Lower lobe of right lung (tissue), 2 donors: ENCODE measurements at regions not wholly inside any gene's neighbourhood (a gene's known extent, or its start where the extent isn't known, plus 50 kb on each side); places are given as distances from the start of the nearest gene placed in this dataset.

ENCODE experiments used
- ATAC-seq, 2 donors: fragments of 200-7000 bp; cut with Tn5 transposase; one replicate each; pipeline ENCODE4 v1.9.1; 2020 to 2022; ENCODE audit warnings: mild to moderate bottlenecking in 2 of 2, moderate library complexity in 2 of 2
- DNase-seq: peaks from one replicate; pipeline ENCODE4 v3.0.0-alpha.2; 2020
- H3K27ac ChIP-seq: fragments of 200-600 bp; one replicate; pipeline ENCODE4 v1.8.0; 2022
- H3K27me3 ChIP-seq: fragments of 200-600 bp; one replicate; pipeline ENCODE4 v1.8.0; 2022; ENCODE audit warnings: low read depth
- H3K36me3 ChIP-seq: fragments of 200-600 bp; one replicate; pipeline ENCODE4 v1.8.0; 2022; ENCODE audit warnings: mild to moderate bottlenecking
- H3K4me1 ChIP-seq: fragments of 200-600 bp; one replicate; pipeline ENCODE4 v1.8.0; 2022
- H3K4me3 ChIP-seq: fragments of 200-600 bp; one replicate; pipeline ENCODE4 v1.8.0; 2022; ENCODE audit warnings: mild to moderate bottlenecking
- H3K9me3 ChIP-seq: fragments of 200-600 bp; one replicate; pipeline ENCODE4 v1.8.0; 2022
- CTCF ChIP-seq: fragments of 200-600 bp; IDR thresholded peaks from one replicate; pipeline ENCODE4 v1.8.0; 2022; ENCODE audit warnings: antibody characterized with exemption, mild to moderate bottlenecking
- intact Hi-C: fragments of 100-400 bp; cut with DNase I; formaldehyde crosslinking; loops from one replicate; pipeline ENCODE4 v1.11.0; 2022
- donor health status: DM: no; HTN: yes; CAD: no; lungs with severe emphysema.

- Histone ChIP-seq H3K4me3 (no peak overlapping the region), H3K27me3 (no peaks in the 10 kb centered on the region), H3K4me1 (peaks cover 12% of the 10 kb centered on the region), H3K9me3 (peaks cover 9% of the 10 kb centered on the region), H3K27ac (no peak overlapping the region), H3K36me3 (no peaks in the 10 kb centered on the region)
- TF ChIP-seq CTCF, result no peak
- no peak for DNase-seq
- intact Hi-C loops, result no loop called here
- no peak for ATAC-seq
Measured at GRCh38 chr1:81490614-81491013, 310.1 kb upstream of the ADGRL2 start.

GRCh38 chr1:81489372-81489934, 311.3 kb upstream of the ADGRL2 start:
- no peak for ATAC-seq
- Histone ChIP-seq H3K9me3 (peaks cover 9% of the 10 kb centered on the region), H3K36me3 (no peaks in the 10 kb centered on the region), H3K27me3 (no peaks in the 10 kb centered on the region), H3K27ac (no peak overlapping the region), H3K4me1 (peaks cover 12% of the 10 kb centered on the region), H3K4me3 (no peak overlapping the region)
- no peak for DNase-seq
- TF ChIP-seq CTCF, result no peak
- intact Hi-C loops, result no loop called here

GRCh38 chr1:81484284-81484683, 316.4 kb upstream of the ADGRL2 start:
- no peaks in the 10 kb centered on the region for H3K36me3 ChIP-seq
- no peak overlapping the region for H3K27ac ChIP-seq
- H3K4me3 ChIP-seq, result no peak overlapping the region
- no peaks in the 10 kb centered on the region for H3K27me3 ChIP-seq
- no peak for TF ChIP-seq CTCF
- H3K9me3 ChIP-seq, result peaks cover 5% of the 10 kb centered on the region
- ATAC-seq, result no peak
- H3K4me1 ChIP-seq, result no peaks in the 10 kb centered on the region
- intact Hi-C loops, result no loop called here
- DNase-seq, result no peak

- H3K36me3 ChIP-seq, result no peaks in the 10 kb centered on the region
- ATAC-seq, result peak in 1 of 2 donors; percentile 29
- no peak for TF ChIP-seq CTCF
- H3K9me3 ChIP-seq, result no peaks in the 10 kb centered on the region
- peaks cover 11% of the 10 kb centered on the region for H3K4me1 ChIP-seq
- intact Hi-C loops, result no loop called here
- no peak overlapping the region for H3K27ac ChIP-seq
- no peaks in the 10 kb centered on the region for H3K27me3 ChIP-seq
- H3K4me3 ChIP-seq, result peak overlapping the region; percentile 4
- DNase-seq, result no peak
Measured at GRCh38 chr1:81478219-81478618, 322.5 kb upstream of the ADGRL2 start.

- Histone ChIP-seq H3K27me3 (no peaks in the 10 kb centered on the region), H3K4me3 (peak overlapping the region; percentile 4), H3K4me1 (peaks cover 11% of the 10 kb centered on the region), H3K36me3 (no peaks in the 10 kb centered on the region), H3K27ac (no peak overlapping the region), H3K9me3 (no peaks in the 10 kb centered on the region)
- ATAC-seq, result no peak
- TF ChIP-seq CTCF, result no peak
- no peak for DNase-seq
- intact Hi-C loops, result no loop called here
Measured at GRCh38 chr1:81477710-81478109, 323.0 kb upstream of the ADGRL2 start.

- Histone ChIP-seq H3K27me3 (no peaks in the 10 kb centered on the region), H3K36me3 (no peaks in the 10 kb centered on the region), H3K4me1 (peaks cover 2% of the 10 kb centered on the region), H3K9me3 (no peaks in the 10 kb centered on the region), H3K27ac (no peak overlapping the region), H3K4me3 (no peak overlapping the region)
- no peak for TF ChIP-seq CTCF
- no peak for ATAC-seq
- intact Hi-C loops, result no loop called here
- no peak for DNase-seq
Measured at GRCh38 chr1:81472387-81472786, 328.3 kb upstream of the ADGRL2 start.
